SK-N-DZ (cell line): ENCODE measurements at regions not wholly inside any gene's neighbourhood (a gene's known extent, or its start where the extent isn't known, plus 50 kb on each side); places are given as distances from the start of the nearest gene placed in this dataset.

ENCODE experiments used
- DNase-seq: peaks from one replicate; pipeline ENCODE4 v3.0.0-alpha.2; 2015; ENCODE audit warnings: low spot score
- small RNA-seq, 2 experiments: library from RNA; depleted of rRNA; stranded (forward); fragments of <200 nt; gene quantifications; one replicate each; pipeline ENCODE3, GENCODE V24; 2014

GRCh38 chr7:115094163-115094562, 172.3 kb downstream of the MDFIC start:
- DNase-seq, result no peak

GRCh38 chr7:115088893-115089292, 167.0 kb downstream of the MDFIC start:
- no peak for DNase-seq

- DNase-seq, result no peak
These were observed 165.5 kb downstream of the MDFIC start for GRCh38 chr7:115087437-115087836.

- no peak for DNase-seq
These were observed 164.4 kb downstream of the MDFIC start for GRCh38 chr7:115086146-115086841.

GRCh38 chr7:115085421-115085820, 163.5 kb downstream of the MDFIC start:
- no peak for DNase-seq

GRCh38 chr7:115083935-115084334, 162.0 kb downstream of the MDFIC start:
- DNase-seq, result no peak

GRCh38 chr7:115081772-115082171, 159.9 kb downstream of the MDFIC start:
- DNase-seq, result no peak

GRCh38 chr7:115078851-115079250, 157.0 kb downstream of the MDFIC start:
- DNase-seq, result no peak

- DNase-seq, result no peak
These were observed 156.5 kb downstream of the MDFIC start for GRCh38 chr7:115078386-115078785.

GRCh38 chr7:115070311-115070710, 148.4 kb downstream of the MDFIC start:
- DNase-seq, result no peak

Small RNAs in the stretch of these regions (small RNA-seq; reads per million reads assigned to genes)
- gene RF00019 (0 reads per million in 2 experiments), gene SNORA25B (0 reads per million in 2 experiments)
